ENCODE measurements at regions not wholly inside any gene's neighbourhood (a gene's known extent, or its start where the extent isn't known, plus 50 kb on each side); places are given as distances from the start of the nearest gene placed in this dataset.

- no peak for DNase-seq (ENCODE audit: low read depth in 4 of 4, low spot score in 3 of 4)
These were observed 65.8 kb downstream of the ISL1 start for GRCh38 chr5:51449026-51449425.

- no peak for DNase-seq (ENCODE audit: low read depth in 4 of 4, low spot score in 3 of 4)
These were observed 69.3 kb downstream of the ISL1 start for GRCh38 chr5:51452562-51452961.

DNA sequence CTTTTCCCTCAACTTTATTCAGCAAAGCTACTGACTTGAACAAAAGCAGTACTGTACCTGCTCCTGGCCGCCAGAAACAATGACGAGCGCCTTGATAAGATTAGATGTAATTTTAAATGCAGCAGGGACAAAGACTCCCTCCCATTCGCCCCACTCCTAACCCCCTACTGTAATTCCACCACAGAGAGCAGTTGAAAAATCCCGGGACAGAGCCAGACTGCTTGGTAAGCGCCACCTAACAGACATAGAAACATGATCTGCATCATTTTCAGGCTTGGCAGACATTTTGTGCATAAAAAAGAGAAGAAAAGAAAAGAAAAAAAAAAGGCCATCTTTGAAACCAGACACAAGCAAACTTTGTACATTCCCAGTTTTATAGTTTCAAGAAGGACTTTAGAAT lies 81.9 kb downstream of the ISL1 start:
- no peak for DNase-seq (ENCODE audit: low read depth in 4 of 4, low spot score in 3 of 4)

DNA sequence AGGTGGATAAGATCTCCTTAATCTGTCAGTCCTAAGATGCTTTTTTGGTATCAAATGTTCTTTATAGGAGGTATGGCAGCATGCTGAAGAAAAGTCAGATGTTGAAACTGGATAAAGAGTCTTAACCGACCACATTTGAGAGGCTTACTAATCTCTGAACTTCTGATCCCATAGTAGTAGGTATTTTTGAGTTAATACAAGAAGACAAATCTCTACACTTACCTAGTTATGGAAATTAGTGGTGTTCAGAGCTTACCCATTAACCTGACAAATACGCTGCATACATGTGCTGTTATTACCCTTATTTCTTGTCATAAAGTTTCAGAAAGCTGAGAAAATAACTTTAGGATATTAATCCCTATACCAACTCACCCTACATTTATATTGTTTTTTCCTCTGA lies 83.0 kb downstream of the ISL1 start:
- no peak for DNase-seq (ENCODE audit: low read depth in 4 of 4, low spot score in 3 of 4)

- no peak for DNase-seq (ENCODE audit: low read depth in 4 of 4, low spot score in 3 of 4)
These were observed 84.9 kb downstream of the ISL1 start for GRCh38 chr5:51468196-51468595.

DNA sequence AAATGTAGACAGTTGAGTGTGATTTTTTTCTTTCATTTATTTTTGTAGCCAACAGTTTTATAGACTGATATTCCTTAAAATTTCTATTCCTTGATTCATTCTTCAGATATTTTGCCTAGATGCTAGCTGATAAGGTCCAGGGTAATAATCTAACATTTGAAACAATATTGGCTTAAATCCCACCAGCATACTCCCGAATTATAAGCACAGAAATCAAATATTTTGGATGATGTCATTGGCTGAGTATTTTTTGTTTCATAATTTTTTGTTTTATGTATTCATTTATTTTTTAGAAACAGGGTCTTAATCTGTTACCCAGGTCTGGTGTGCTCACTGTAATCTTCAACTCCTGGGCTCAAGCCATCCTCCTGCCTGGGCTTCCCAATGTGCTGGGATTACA lies 88.4 kb downstream of the ISL1 start:
- DNase-seq (ENCODE audit: low read depth in 4 of 4, low spot score in 3 of 4): no peak

DNA sequence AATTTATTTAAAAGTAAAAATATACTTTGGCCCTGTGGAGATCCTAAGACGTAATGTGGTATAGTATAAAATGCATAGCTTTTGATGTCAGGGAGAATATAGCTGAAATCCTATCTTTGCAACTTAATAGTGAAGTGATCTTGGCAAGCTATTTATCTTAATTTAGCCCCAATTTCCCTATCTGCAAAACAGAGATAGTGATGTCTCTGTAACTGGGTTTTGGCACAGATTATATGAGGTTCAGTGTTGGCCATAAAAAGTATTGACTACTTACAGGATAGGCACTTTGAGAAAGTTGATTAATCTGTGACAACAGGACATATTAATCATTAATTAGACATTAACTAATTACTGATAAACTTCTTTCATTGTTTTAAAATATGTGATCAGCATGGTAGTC lies 89.2 kb downstream of the ISL1 start:
- no peak for DNase-seq (ENCODE audit: low read depth in 4 of 4, low spot score in 3 of 4)

DNA sequence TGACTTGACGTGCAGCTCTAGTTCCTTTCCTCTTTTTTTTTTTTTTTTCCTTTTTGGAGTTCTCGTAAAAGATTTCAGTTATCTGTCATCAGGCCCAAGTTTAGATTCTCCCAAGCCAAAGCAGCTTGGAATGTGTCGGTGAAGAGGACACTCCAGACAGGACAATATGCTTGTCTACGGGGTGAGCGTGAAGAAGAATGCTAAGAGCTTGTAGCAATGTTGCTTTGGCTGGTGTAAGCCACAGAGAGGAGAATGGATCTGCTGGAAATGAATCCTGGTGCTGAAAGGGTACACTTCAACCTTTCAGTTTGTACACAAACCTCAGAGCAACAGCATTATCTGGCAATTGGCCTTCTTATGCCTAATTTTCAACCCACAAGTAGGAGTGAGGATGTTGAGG lies 92.4 kb downstream of the ISL1 start:
- DNase-seq (ENCODE audit: low read depth in 4 of 4, low spot score in 3 of 4): no peak

GRCh38 chr5:51476431-51476830 lies 93.2 kb downstream of the ISL1 start:
- no peak for DNase-seq (ENCODE audit: low read depth in 4 of 4, low spot score in 3 of 4)

GRCh38 chr5:51479840-51480239 lies 96.6 kb downstream of the ISL1 start:
- DNase-seq (ENCODE audit: low read depth in 4 of 4, low spot score in 3 of 4): no peak

- DNase-seq (ENCODE audit: low read depth in 4 of 4, low spot score in 3 of 4): no peak
These were observed 101.1 kb downstream of the ISL1 start for GRCh38 chr5:51484326-51484725.

GRCh38 chr5:51486158-51486557 lies 102.9 kb downstream of the ISL1 start:
- DNase-seq (ENCODE audit: low read depth in 4 of 4, low spot score in 3 of 4): no peak

DNA sequence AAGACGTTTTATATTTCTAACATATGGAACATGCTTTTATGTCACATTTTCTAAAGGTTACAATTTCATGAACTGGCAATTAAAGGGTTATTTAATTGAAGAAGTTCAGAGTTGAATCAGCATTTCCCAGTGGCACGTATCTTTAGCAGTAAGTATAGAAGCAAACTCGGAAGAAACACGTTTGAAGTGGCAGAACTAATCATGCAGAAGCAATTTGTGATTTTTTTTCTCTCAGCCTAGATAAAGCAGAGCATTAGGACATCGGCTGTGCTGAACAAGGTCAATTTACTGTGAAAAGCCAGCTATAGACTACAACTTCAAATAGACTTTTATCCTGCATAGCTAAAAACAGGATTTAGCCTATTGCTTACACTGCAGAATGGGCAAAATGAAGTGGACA lies 104.7 kb downstream of the ISL1 start:
- no peak for DNase-seq (ENCODE audit: low read depth in 4 of 4, low spot score in 3 of 4)

- no peak for DNase-seq (ENCODE audit: low read depth in 4 of 4, low spot score in 3 of 4)
These were observed 105.8 kb downstream of the ISL1 start for GRCh38 chr5:51488803-51489642.

DNA sequence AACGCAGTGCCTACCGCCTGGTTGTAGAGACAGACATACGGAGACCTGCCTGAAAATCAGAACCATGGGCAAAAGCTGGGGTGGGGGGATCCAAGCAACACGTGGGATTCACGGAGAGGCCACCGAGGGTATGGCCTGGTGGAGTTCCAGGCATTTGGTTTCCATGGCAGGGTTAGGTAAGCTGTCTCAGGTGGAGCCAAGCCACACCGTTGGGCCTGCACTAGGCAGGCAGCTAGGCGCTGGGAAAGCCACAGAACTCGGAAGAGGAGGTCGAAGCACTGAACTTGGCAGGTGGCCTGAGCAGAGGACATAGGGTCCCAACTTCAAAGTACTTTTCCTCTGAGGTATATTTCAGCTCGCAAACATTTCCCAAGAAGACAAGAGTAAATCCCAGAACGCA lies 111.6 kb downstream of the ISL1 start:
- no peak for DNase-seq (ENCODE audit: low read depth in 4 of 4, low spot score in 3 of 4)

DNA sequence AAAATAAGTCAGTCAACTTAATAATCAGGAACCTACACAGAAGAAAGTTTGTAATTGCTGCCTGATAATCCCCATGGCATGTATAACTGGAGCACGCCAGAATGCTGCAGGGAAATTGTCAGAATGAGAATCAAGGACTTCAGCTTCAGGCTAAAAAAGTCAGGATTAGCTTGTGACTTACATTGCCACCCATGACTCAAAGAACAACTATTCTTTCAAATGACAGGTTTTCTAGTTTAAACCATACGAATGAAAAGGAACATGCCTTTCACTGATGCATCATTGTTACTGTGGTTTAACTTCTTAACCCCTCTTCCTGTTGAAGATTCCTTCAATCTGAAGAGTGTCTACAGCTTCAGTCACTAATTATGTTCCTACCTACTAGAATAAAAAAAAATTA lies 112.4 kb downstream of the ISL1 start:
- no peak for DNase-seq (ENCODE audit: low read depth in 4 of 4, low spot score in 3 of 4)

- no peak for DNase-seq (ENCODE audit: low read depth in 4 of 4, low spot score in 3 of 4)
These were observed 134.6 kb downstream of the ISL1 start for GRCh38 chr5:51517838-51518237.

DNA sequence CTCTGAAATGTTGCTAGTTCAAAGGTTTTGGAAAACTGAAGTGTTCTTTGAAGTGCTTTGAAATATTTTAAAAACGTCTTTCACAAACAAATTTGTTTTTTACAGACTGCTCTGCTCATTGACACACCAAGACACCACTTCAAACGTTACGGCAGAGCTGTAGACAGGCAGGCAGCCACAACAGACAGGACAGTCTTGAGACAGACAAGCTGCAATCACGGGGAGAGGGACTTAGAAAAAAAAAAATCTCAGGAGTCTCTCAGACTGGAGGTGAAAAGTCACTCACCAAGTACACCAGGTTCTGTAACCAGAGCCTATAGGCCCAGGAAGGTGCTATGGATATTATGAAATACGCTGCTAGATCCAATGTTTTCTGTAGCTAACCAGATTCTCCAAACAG lies 135.4 kb downstream of the ISL1 start:
- DNase-seq (ENCODE audit: low read depth in 4 of 4, low spot score in 3 of 4): no peak

GRCh38 chr5:51521583-51521982 lies 138.3 kb downstream of the ISL1 start:
- no peak for DNase-seq (ENCODE audit: low read depth in 4 of 4, low spot score in 3 of 4)

- DNase-seq (ENCODE audit: low read depth in 4 of 4, low spot score in 3 of 4): no peak
These were observed 156.0 kb downstream of the ISL1 start for GRCh38 chr5:51539232-51539631.

- no peak for DNase-seq (ENCODE audit: low read depth in 4 of 4, low spot score in 3 of 4)
These were observed 161.0 kb downstream of the ISL1 start for GRCh38 chr5:51544031-51544785.

DNA sequence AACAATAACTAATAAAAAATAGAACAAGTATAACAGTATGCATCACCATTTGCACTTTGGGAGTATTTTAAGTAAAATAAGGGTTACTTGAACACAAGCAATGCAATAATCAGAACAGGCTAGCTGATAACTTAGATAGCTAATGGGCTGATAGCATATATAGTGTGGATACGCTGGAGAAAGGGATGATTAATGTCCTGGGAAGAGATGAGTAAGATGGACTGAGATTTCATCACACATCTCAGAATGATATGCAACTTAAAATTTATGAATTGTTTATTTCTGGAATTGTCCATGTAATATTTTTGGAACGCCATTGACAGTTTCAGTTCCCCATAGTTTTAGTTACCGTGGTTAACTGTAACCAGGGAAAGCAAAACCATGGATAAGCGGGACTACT lies 173.6 kb downstream of the ISL1 start:
- DNase-seq (ENCODE audit: low read depth in 4 of 4, low spot score in 3 of 4): no peak

Measured in right renal pelvis (tissue), 4 donors.